ENCODE measurements at regions not wholly inside any gene's neighbourhood (a gene's known extent, or its start where the extent isn't known, plus 50 kb on each side); places are given as distances from the start of the nearest gene placed in this dataset.

DNA sequence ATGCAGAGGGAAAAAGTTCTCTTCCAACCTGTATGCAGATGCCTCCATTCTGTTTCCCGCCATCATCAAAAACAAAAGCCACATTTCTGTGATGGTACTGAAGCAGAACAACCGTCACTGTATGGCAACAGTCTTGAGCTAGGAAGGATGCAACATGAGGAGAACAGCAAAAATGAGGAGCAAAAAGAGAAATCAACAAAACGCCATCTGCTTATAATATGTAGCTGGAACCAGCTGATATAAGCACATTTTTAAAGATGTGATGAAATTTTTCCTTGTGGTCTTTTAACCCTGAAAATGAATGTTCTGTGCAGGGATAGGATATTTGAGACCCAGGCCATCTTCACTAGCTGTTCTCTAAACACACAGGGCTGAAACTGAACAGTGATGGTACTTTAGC, 287.0 kb downstream of the ZIC4 start:
- H3K27ac ChIP-seq (ENCODE audit: low read length) = no peak overlapping the region
- no peak overlapping the region for H2AFZ ChIP-seq (ENCODE audit: low read depth, low read length)
- no peak overlapping the region for H3K9ac ChIP-seq (ENCODE audit: low read depth, low read length)

GRCh38 chr3:147118611-147119010, 287.7 kb downstream of the ZIC4 start:
- Histone ChIP-seq H3K9ac (ENCODE audit: low read depth, low read length) (no peak overlapping the region), H3K27me3 (ENCODE audit: insufficient read depth, low read length, poor library complexity) (no peaks in the 10 kb centered on the region), H3K4me2 (ENCODE audit: insufficient read depth, low read length) (no peak overlapping the region), H3K27ac (ENCODE audit: low read length) (no peak overlapping the region), H3K79me2 (ENCODE audit: insufficient read depth, low read length) (no peaks in the 10 kb centered on the region), H2AFZ (ENCODE audit: low read depth, low read length) (no peak overlapping the region), H3K4me1 (ENCODE audit: insufficient read depth, low read length) (no peaks in the 10 kb centered on the region), H3K4me3 (ENCODE audit: low read depth in 1 of 2, low read length in 2 of 2) (no peak overlapping the region), H3K36me3 (ENCODE audit: insufficient read depth, low read length) (no peaks in the 10 kb centered on the region), H3K9me3 (ENCODE audit: insufficient read depth, low read length, severe bottlenecking) (no peaks in the 10 kb centered on the region), H4K20me1 (ENCODE audit: insufficient read depth, low read length) (no peaks in the 10 kb centered on the region)
- DNase-seq (no peak), ATAC-seq (ENCODE audit: insufficient read depth, low read depth) (no peak)
- TF ChIP-seq, protein P1, sequence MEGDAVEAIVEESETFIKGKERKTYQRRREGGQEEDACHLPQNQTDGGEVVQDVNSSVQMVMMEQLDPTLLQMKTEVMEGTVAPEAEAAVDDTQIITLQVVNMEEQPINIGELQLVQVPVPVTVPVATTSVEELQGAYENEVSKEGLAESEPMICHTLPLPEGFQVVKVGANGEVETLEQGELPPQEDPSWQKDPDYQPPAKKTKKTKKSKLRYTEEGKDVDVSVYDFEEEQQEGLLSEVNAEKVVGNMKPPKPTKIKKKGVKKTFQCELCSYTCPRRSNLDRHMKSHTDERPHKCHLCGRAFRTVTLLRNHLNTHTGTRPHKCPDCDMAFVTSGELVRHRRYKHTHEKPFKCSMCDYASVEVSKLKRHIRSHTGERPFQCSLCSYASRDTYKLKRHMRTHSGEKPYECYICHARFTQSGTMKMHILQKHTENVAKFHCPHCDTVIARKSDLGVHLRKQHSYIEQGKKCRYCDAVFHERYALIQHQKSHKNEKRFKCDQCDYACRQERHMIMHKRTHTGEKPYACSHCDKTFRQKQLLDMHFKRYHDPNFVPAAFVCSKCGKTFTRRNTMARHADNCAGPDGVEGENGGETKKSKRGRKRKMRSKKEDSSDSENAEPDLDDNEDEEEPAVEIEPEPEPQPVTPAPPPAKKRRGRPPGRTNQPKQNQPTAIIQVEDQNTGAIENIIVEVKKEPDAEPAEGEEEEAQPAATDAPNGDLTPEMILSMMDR (IDR thresholded peaks at IDR 0.05; ENCODE audit: borderline replicate concordance, extremely low read depth, low read length, poor library complexity, severe bottlenecking) = no peak
- TF ChIP-seq EZH2 (IDR thresholded peaks at IDR 0.05; ENCODE audit: borderline replicate concordance, low read depth, low read length, severe bottlenecking) = no peak

More for the DNA sequence above, 287.0 kb downstream of the ZIC4 start:
- no peaks in the 10 kb centered on the region for H3K9me3 ChIP-seq (ENCODE audit: insufficient read depth, low read length, severe bottlenecking)
- TF ChIP-seq, protein P1 (IDR thresholded peaks at IDR 0.05; ENCODE audit: borderline replicate concordance, extremely low read depth, low read length, poor library complexity, severe bottlenecking) = no peak
- TF ChIP-seq EZH2 (IDR thresholded peaks at IDR 0.05; ENCODE audit: borderline replicate concordance, low read depth, low read length, severe bottlenecking) = no peak
- no peaks in the 10 kb centered on the region for H3K79me2 ChIP-seq (ENCODE audit: insufficient read depth, low read length)
- no peak overlapping the region for H3K4me2 ChIP-seq (ENCODE audit: insufficient read depth, low read length)
- H3K4me1 ChIP-seq (ENCODE audit: insufficient read depth, low read length) = no peaks in the 10 kb centered on the region
- no peaks in the 10 kb centered on the region for H4K20me1 ChIP-seq (ENCODE audit: insufficient read depth, low read length)
- no peak overlapping the region for H3K4me3 ChIP-seq (ENCODE audit: low read depth in 1 of 2, low read length in 2 of 2)
- H3K36me3 ChIP-seq (ENCODE audit: insufficient read depth, low read length) = no peaks in the 10 kb centered on the region
- DNase-seq (no peak), ATAC-seq (ENCODE audit: insufficient read depth, low read depth) (no peak)
- no peaks in the 10 kb centered on the region for H3K27me3 ChIP-seq (ENCODE audit: insufficient read depth, low read length, poor library complexity)

- Histone ChIP-seq H3K4me2 (ENCODE audit: insufficient read depth, low read length) (no peak overlapping the region), H3K79me2 (ENCODE audit: insufficient read depth, low read length) (no peaks in the 10 kb centered on the region), H3K36me3 (ENCODE audit: insufficient read depth, low read length) (no peaks in the 10 kb centered on the region), H3K4me3 (ENCODE audit: low read depth in 1 of 2, low read length in 2 of 2) (no peak overlapping the region), H3K9ac (ENCODE audit: low read depth, low read length) (no peak overlapping the region), H3K4me1 (ENCODE audit: insufficient read depth, low read length) (no peaks in the 10 kb centered on the region), H3K9me3 (ENCODE audit: insufficient read depth, low read length, severe bottlenecking) (no peaks in the 10 kb centered on the region), H3K27me3 (ENCODE audit: insufficient read depth, low read length, poor library complexity) (no peaks in the 10 kb centered on the region), H3K27ac (ENCODE audit: low read length) (no peak overlapping the region), H4K20me1 (ENCODE audit: insufficient read depth, low read length) (no peaks in the 10 kb centered on the region), H2AFZ (ENCODE audit: low read depth, low read length) (no peak overlapping the region)
- TF ChIP-seq, protein P1 (IDR thresholded peaks at IDR 0.05; ENCODE audit: borderline replicate concordance, extremely low read depth, low read length, poor library complexity, severe bottlenecking) = no peak
- TF ChIP-seq EZH2 (IDR thresholded peaks at IDR 0.05; ENCODE audit: borderline replicate concordance, low read depth, low read length, severe bottlenecking) = no peak
- ATAC-seq (ENCODE audit: insufficient read depth, low read depth) (no peak), DNase-seq (no peak)
Measured at GRCh38 chr3:147117631-147118030, 288.7 kb downstream of the ZIC4 start.
